Fibroblast of the aortic adventitia (primary cell): ENCODE measurements at regions not wholly inside any gene's neighbourhood (a gene's known extent, or its start where the extent isn't known, plus 50 kb on each side); places are given as distances from the start of the nearest gene placed in this dataset.

Experiments used
- DNase-seq: peaks from one replicate; pipeline ENCODE4 v3.0.0-alpha.2; 2010; ENCODE audit warnings: low read depth
- H3K4me3 ChIP-seq: 2 replicates; pipeline ENCODE4 v1.5.1; 2011; ENCODE audit warnings: low read depth, mild to moderate bottlenecking, control low read depth, low read length, moderate library complexity
- CTCF ChIP-seq: IDR thresholded peaks from 2 replicates; pipeline ENCODE4 v1.5.1; 2011; ENCODE audit warnings: mild to moderate bottlenecking, low read length, control low read depth, inconsistent platforms; ENCODE audit not compliant: insufficient read depth

DNA sequence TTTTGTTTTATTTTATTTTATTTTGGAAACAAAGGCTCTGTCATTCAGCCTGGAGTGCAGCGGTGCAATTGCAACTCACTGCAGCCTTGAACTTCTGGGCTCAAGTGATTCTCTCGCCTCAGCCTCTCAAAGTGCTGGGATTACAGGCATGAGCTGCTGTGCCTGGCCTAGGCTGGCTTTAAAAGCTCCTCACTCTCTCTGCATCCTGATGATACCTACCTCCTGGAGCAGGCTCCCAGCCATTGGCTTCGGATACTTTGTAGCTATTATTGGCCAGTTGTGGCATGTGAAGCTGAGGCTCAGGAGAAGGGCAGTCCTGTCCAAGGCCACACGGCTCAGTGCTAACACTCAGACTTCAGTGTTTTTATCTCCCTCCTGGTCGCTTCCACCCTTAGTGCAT lies 158.0 kb downstream of the SEC14L1 start:
- TF ChIP-seq CTCF: no peak
- H3K4me3 ChIP-seq: no peak overlapping the region
- no peak for DNase-seq

GRCh38 chr17:77299256-77300015 lies 158.7 kb downstream of the SEC14L1 start:
- no peak for TF ChIP-seq CTCF
- DNase-seq: no peak
- H3K4me3 ChIP-seq: no peak overlapping the region

DNA sequence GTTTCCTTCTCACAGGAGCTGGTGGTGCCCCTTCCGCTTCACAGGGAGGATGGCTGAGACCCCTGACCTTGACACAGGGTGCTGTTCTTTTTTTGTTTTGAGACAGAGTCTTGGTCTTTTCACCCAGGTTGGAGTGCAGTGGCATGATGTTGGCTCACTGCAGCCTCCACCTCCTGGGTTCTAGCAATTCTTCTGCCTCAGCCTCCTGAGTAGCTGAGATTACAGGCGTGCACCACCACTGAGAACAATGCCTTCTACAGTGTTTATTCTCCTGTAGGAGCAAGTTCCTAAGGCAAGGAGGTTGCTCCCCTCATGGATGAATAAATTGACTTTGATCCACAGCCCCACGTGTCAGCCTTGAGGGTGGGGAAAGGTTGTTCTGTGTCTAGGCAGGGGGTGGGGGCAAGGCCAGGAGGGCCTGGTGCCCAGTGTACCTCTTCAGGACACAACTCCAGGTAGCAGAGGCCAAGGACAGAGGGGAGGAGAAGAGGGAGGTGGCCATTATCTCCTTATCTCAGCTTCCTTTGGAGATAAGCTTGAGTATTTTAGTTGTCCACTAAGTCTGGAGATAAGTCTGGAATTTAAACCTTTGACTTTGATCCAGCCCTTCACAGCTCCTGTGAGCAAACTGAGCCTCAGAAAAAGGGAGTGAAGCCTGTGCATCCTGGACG lies 159.4 kb downstream of the SEC14L1 start:
- DNase-seq: peak; percentile 45
- no peak overlapping the region for H3K4me3 ChIP-seq
- TF ChIP-seq CTCF: no peak

DNA sequence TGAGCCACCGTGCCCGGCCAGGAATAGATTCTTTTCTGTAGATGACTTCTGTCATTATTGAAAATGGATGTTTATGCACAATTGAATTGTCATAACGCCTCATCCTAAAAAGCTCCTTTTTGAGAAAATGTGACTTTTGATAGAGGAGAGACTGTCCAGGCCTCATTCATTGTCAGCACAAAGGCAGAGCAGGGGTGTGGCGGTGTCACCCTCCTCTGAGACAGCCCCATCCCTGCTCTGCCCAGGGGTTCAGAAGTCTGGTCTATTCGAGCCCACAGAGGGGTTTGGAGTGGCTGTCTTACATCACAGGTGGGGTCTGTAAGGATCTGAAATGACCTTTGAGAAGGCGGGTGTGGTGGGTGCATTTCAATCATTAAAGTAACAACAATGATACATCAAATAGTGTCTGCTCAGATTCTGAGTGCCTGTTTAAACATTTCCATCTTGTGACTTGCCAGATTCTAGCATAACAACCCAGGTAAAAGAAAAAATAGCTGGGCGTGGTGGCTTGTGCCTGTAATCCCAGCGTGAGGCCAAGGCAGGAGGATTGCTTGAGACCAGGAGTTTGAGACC lies 161.0 kb downstream of the SEC14L1 start:
- no peak overlapping the region for H3K4me3 ChIP-seq
- DNase-seq: no peak
- no peak for TF ChIP-seq CTCF

DNA sequence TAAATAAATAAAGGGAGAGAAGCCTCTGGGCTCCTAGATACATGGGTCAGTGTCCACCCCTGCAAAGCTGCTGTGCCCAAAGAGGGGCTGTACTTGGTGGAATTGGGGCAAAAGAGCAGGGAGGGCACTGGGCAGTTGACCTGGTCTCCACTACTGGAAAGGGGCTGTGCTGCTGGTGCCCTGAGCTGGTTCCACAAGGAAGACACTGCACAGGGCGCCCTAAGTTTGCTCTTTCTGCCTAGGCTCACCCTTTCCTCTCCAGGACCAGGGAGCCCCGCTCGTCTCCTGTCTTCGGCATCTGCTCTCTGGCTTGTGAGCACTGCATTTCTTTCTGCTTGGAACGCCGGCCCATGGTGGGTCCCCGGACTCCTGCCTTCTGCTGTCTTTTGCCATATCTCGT lies 161.9 kb downstream of the SEC14L1 start:
- no peak overlapping the region for H3K4me3 ChIP-seq
- no peak for DNase-seq
- no peak for TF ChIP-seq CTCF

GRCh38 chr17:77303620-77304019 lies 162.9 kb downstream of the SEC14L1 start:
- H3K4me3 ChIP-seq: no peak overlapping the region
- peak; percentile 29 for DNase-seq
- no peak for TF ChIP-seq CTCF
